AG09319 (cell line): ENCODE measurements at regions not wholly inside any gene's neighbourhood (a gene's known extent, or its start where the extent isn't known, plus 50 kb on each side); places are given as distances from the start of the nearest gene placed in this dataset.

Experiments used
- DNase-seq: peaks from one replicate; pipeline ENCODE4 v3.0.0-alpha.2; 2010; ENCODE audit warnings: low read depth; ENCODE audit errors: extremely low read depth
- TF ChIP-seq, protein P1 (sequence below): IDR thresholded peaks from 2 replicates; pipeline ENCODE4 v1.5.1; 2011; ENCODE audit warnings: low read depth, mild to moderate bottlenecking, inconsistent platforms, low read length, moderate library complexity

DNA sequence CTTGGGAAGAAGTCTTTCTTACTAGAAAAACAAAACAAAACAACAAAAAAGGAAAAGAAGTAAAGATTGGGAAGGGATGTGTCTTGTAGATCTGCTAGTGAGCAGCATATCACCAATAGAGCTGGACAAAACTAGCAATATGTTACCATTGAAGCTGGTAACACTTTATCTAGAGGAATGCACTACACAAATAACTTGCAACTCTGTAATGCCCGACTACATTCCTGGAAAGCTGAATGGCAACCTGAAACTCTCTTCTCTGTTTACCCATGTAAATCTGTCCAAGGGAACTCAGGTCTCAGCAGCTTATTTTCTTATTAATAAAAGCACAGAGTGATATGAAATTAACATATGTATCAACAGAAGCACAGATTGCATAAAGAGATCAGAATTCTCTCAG, 624.4 kb downstream of the KCNH5 start:
- TF ChIP-seq, protein P1, sequence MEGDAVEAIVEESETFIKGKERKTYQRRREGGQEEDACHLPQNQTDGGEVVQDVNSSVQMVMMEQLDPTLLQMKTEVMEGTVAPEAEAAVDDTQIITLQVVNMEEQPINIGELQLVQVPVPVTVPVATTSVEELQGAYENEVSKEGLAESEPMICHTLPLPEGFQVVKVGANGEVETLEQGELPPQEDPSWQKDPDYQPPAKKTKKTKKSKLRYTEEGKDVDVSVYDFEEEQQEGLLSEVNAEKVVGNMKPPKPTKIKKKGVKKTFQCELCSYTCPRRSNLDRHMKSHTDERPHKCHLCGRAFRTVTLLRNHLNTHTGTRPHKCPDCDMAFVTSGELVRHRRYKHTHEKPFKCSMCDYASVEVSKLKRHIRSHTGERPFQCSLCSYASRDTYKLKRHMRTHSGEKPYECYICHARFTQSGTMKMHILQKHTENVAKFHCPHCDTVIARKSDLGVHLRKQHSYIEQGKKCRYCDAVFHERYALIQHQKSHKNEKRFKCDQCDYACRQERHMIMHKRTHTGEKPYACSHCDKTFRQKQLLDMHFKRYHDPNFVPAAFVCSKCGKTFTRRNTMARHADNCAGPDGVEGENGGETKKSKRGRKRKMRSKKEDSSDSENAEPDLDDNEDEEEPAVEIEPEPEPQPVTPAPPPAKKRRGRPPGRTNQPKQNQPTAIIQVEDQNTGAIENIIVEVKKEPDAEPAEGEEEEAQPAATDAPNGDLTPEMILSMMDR, result no peak
- DNase-seq, result no peak

DNA sequence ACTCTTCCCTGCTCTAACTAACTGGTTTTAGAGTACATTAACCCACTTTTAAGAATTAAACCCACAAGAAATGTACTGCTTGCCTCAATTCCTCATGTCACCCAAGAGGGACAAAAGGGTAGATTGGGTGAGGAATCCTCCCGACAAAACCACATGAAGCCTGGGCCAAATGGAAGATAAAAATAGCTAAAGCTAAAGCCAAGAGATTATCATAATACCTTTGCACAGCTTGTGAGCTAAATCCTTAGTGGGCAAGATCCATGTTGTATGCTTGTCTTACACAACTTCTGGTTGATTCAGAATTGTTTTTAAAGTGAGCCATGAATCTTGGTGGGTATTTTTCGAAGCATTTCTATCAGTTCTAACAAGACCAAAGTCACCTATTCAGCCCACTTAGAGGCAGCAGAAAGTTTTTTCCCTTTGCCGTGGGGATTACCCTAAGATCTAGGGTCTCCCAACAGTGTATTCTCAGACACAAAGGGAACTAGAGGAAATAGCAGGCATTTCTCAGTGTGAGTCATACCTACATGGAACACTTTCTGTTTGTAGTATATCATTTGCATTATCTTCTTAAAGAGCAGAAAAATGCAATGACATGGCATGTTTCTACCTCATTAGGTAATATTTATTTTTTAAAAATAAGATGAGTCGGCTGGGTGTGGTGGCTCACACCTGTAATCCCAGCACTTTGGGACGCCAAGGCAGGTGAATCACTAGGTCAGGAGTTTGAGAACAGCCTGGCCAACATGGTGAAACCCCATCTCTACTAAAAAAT, 616.6 kb downstream of the KCNH5 start:
- no peak for DNase-seq
- TF ChIP-seq, protein P1, result no peak

DNA sequence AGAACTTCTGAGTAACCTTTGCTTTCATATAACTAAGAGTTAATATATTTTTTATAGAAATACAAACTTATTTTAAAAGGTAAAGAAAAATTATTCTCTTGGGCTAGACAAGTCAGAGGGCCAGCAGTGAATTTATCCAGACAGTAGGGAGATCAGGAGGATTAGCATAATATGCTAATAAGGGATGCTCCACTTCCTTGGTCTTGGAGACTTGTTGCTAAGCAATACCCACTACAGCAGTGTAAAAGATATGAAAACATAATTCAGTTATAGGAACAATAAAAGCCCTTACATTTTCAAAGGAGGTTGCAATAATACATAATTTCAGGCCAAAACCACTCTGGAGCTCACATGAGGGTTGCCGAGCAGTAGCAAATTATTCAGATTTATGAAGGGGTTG, 615.6 kb downstream of the KCNH5 start:
- no peak for DNase-seq
- TF ChIP-seq, protein P1, result no peak

DNA sequence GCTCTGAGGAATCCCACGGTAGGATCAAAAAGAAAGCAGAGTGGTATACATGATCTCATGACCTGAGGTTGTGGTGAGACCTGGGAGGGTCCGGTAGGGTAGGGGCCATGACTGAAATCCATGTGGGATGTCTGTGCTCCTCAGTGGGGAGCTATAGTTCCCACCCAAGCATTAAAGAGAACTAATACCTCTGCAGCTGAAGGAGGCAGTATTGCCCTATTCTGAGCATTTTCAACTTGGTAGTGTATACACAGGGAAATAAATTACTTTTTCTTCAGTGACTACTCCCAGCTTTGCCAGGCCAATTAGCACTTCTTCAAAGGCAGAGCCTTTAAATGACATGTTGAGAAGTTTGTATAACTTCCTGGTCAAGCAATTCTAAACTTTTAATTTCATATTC, 613.8 kb downstream of the KCNH5 start:
- TF ChIP-seq, protein P1, result no peak
- DNase-seq, result no peak

DNA sequence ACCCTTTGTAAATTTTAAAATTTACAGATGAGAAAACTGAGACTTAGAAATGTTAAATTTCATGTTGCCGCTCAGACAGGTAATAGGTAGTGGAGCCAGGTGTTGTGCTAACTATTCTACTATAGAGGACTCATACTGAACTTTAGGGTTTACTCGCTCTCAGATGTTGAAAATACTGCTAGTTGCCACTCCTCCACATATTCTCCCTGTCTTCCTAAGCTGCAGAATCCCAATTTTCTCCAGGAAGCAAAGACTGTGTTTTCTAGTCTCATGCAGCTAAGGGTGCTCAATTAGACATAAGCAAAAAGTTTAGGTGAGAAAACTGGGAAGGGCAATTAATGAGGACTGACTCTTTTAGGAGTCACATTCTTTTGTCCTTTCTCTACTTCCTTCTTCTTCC, 612.3 kb downstream of the KCNH5 start:
- TF ChIP-seq, protein P1, result no peak
- DNase-seq, result no peak

DNA sequence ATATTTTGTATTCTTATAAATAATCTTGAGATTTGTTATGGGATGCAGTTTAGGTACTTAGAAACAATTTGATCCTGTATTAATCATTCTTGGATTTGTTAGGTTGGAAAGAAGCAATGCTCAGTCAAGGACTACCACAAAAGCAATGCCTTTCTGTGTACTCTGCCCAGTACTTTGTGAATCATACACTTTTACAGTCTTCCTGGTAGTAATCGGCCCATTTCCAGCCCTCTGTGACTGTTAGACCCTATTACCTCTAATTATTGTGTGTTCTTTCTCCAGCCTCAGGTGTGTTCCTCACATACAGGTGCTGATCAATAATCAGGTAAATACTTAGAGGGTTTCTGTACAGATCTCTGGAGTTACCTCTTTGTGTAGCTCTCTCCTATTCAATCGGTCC, 609.0 kb downstream of the KCNH5 start:
- TF ChIP-seq, protein P1, result no peak
- DNase-seq, result no peak

DNA sequence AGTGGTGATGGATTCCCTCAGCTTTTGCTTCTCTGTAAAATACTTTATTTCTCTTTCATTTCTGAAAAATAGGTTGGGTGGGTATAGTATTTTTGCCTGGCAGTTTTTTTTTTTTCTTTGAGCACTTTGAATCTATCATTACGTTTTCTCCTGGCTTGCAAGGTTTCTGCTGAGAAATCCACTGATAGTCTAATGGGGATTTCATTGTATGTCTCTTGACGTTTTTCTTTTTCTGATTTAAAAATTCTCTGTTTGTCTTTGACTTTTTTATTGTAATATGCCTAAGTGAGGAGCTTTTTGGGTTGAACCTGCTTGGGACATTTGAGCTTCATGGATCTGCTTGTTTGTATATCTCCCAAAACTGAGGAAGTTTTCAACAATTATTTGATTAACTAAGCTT, 606.0 kb downstream of the KCNH5 start:
- no peak for DNase-seq
- TF ChIP-seq, protein P1, result no peak
